ENCODE measurements at regions not wholly inside any gene's neighbourhood (a gene's known extent, or its start where the extent isn't known, plus 50 kb on each side); places are given as distances from the start of the nearest gene placed in this dataset.

DNA sequence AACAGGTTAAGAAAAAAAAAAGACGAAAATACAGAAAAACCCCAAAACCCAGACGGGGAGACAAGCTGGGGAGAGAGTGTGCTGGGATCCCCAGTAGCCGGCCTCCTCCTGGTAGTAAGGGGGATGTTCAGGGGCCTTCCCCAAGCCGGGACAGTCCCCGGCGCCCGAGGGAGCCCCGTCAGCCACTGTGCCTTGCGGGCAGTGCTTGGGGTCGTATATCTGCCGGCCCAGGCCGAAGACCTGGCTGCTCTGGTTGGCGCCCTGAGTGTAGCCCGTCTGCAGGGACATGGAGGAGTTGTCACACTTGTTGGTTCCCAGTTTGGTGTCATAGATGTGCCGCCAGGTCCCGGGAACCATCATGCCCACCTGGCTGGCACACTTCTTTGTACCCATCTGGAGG is 287.2 kb upstream of the GADL1 start:
- TF ChIP-seq, protein P1, sequence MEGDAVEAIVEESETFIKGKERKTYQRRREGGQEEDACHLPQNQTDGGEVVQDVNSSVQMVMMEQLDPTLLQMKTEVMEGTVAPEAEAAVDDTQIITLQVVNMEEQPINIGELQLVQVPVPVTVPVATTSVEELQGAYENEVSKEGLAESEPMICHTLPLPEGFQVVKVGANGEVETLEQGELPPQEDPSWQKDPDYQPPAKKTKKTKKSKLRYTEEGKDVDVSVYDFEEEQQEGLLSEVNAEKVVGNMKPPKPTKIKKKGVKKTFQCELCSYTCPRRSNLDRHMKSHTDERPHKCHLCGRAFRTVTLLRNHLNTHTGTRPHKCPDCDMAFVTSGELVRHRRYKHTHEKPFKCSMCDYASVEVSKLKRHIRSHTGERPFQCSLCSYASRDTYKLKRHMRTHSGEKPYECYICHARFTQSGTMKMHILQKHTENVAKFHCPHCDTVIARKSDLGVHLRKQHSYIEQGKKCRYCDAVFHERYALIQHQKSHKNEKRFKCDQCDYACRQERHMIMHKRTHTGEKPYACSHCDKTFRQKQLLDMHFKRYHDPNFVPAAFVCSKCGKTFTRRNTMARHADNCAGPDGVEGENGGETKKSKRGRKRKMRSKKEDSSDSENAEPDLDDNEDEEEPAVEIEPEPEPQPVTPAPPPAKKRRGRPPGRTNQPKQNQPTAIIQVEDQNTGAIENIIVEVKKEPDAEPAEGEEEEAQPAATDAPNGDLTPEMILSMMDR (conservative IDR thresholded peaks at IDR 0.05; ENCODE audit: low read length), result no peak
- TF ChIP-seq EZH2phosphoT487 (IDR thresholded peaks at IDR 0.05; ENCODE audit: borderline replicate concordance), result no peak

Data from Loucy (cell line).